ENCODE measurements at regions not wholly inside any gene's neighbourhood (a gene's known extent, or its start where the extent isn't known, plus 50 kb on each side); places are given as distances from the start of the nearest gene placed in this dataset.

- POLR2A ChIA-PET: no interaction called here
- no peak for ATAC-seq
- Histone ChIP-seq H3K4me3 (no peak overlapping the region), H3K27ac (no peak overlapping the region), H3K9me3 (no peaks in the 10 kb centered on the region), H3K4me2 (no peak overlapping the region), H3K4me1 (no peaks in the 10 kb centered on the region)
- no peak for DNase-seq (ENCODE audit: low read depth in 1 of 2, low spot score in 1 of 2)
- FAIRE-seq: no peak
- TF ChIP-seq CEBPB (IDR thresholded peaks at IDR 0.05): no peak
- TF ChIP-seq RFX5 (IDR thresholded peaks at IDR 0.05): no peak
- CTCF ChIA-PET: no interaction called here
- WGBS (ENCODE audit: missing lambda C conversion rate): 30% methylated on average over 7 of the region's 7 CpGs
Observed at GRCh38 chr2:204069804-204070203, 133.2 kb downstream of the ICOS start.

DNA sequence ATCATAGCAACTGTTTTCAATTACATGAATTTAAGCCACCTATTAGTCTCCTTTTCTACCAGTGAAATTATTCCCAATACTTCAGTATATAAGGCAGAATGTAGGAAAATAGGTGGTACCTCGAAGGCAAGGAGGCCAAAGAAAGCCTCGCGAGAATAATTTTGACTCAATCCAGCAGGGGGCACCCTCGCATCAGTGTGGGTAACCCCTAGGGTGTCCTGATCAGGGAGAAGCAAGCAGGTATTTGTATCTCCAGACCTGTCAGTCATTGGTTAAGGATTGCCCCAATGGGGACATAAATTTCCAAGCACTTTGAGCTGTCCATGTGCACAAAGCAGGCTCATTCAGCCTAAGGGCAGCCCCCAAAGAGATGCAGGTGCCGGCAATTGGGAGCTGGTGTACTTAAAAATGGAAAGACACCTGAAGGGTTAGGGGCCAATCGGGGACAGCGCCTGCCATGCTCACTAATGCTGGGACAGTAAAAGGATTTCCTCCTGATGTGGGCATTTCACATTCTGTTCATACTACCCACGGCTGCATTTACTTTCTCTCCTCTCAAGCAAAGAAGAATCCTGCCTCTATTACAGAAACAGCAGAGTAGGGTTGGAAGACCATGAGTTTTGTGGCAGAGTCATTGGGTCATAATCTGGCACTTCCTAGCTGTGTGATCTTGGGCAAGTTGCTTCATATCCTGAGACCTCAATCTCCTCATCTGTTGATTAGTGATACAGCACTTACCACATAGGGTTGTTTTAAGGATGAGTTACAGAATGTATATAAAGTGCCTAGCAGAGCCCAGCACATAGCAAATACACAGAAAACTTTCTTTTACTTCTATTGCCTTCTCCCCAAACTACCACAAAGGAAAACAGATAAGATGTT lies 136.1 kb downstream of the ICOS start:
- Histone ChIP-seq H3K4me3 (no peak overlapping the region), H3K27ac (no peak overlapping the region), H3K4me1 (no peaks in the 10 kb centered on the region), H3K4me2 (no peak overlapping the region), H3K9me3 (no peaks in the 10 kb centered on the region)
- FAIRE-seq (no peak), ATAC-seq (peak in 1 of 2 experiments; percentile 68; a peak in 3 of 6 replicates), DNase-seq (ENCODE audit: low read depth in 1 of 2, low spot score in 1 of 2) (peak; percentile 8 to 16)
- 27% methylated on average over 8 of the region's 8 CpGs for WGBS (ENCODE audit: missing lambda C conversion rate)
- ChIA-PET POLR2A (no interaction called here), CTCF (interaction anchor here (0.6 to 1.4 kb wide), 4 partner anchors 11 to 1565 kb away, joined by 3 to 5 read pairs (median 3); no protein-coding TSS in a partner anchor)
- TF ChIP-seq POLR2A (IDR thresholded peaks at IDR 0.05; ENCODE audit: low read length) (no peak), SMC3 (IDR thresholded peaks at IDR 0.05) (no peak), HMGXB4 (CRISPR knock-in tag; IDR thresholded peaks at IDR 0.05; ENCODE audit: borderline replicate concordance) (no peak), NFE2L2 (conservative IDR thresholded peaks at IDR 0.05; ENCODE audit: low read length) (no peak), RAD21 (conservative IDR thresholded peaks at IDR 0.05 in 1 of 2, IDR thresholded peaks at IDR 0.05 in 1 of 2) (peak in 1 of 2 experiments; percentile 47; a peak in 2 of 5 replicates), NR3C1 (IDR thresholded peaks at IDR 0.05) (no peak), HDAC2 (IDR thresholded peaks at IDR 0.05) (no peak), ZFP36 (IDR thresholded peaks at IDR 0.05; ENCODE audit: borderline replicate concordance, partially characterized antibody) (no peak), CHD4 (IDR thresholded peaks at IDR 0.05; ENCODE audit: borderline replicate concordance) (no peak), CTCF (IDR thresholded peaks at IDR 0.05) (peak; percentile 39; the same call in 2 of the 3 replicates), TP53 (CRISPR knock-in tag; IDR thresholded peaks at IDR 0.05) (no peak), RNF2 (IDR thresholded peaks at IDR 0.05; ENCODE audit: borderline replicate concordance, low read depth) (no peak), FOSL2 (IDR thresholded peaks at IDR 0.05) (no peak), FOSL2 (CRISPR knock-in tag; IDR thresholded peaks at IDR 0.05) (no peak), CHD2 (IDR thresholded peaks at IDR 0.05; ENCODE audit: low read length, partially characterized antibody) (peak; percentile 19), FOXS1 (CRISPR knock-in tag; IDR thresholded peaks at IDR 0.05) (no peak), CEBPB (IDR thresholded peaks at IDR 0.05) (no peak), EHF (CRISPR knock-in tag; IDR thresholded peaks at IDR 0.05) (no peak)

GRCh38 chr2:204074456-204074855 lies 137.9 kb downstream of the ICOS start:
- TF ChIP-seq RNF2 (IDR thresholded peaks at IDR 0.05; ENCODE audit: borderline replicate concordance, low read depth) (no peak), RAD21 (conservative IDR thresholded peaks at IDR 0.05 in 1 of 2, IDR thresholded peaks at IDR 0.05 in 1 of 2) (no peak), FOSL2 (IDR thresholded peaks at IDR 0.05) (no peak), FOSL2 (CRISPR knock-in tag; IDR thresholded peaks at IDR 0.05) (no peak)
- Histone ChIP-seq H3K4me2 (no peak overlapping the region), H3K27ac (no peak overlapping the region), H3K4me1 (no peaks in the 10 kb centered on the region), H3K9me3 (0 out of 3 replicates have a peak, but pooled peaks cover 7% of the 10 kb centered on the region), H3K4me3 (no peak overlapping the region)
- POLR2A ChIA-PET: no interaction called here
- no peak for ATAC-seq
- CTCF ChIA-PET: no interaction called here
- no peak for FAIRE-seq
- 0% methylated on average over 1 of the region's 1 CpG for WGBS (ENCODE audit: missing lambda C conversion rate)
- DNase-seq (ENCODE audit: low read depth in 1 of 2, low spot score in 1 of 2): no peak
